ENCODE measurements at regions not wholly inside any gene's neighbourhood (a gene's known extent, or its start where the extent isn't known, plus 50 kb on each side); places are given as distances from the start of the nearest gene placed in this dataset.
A peak's percentile ranks its signal among the peaks of the same experiment; 100 is the strongest.

DNA sequence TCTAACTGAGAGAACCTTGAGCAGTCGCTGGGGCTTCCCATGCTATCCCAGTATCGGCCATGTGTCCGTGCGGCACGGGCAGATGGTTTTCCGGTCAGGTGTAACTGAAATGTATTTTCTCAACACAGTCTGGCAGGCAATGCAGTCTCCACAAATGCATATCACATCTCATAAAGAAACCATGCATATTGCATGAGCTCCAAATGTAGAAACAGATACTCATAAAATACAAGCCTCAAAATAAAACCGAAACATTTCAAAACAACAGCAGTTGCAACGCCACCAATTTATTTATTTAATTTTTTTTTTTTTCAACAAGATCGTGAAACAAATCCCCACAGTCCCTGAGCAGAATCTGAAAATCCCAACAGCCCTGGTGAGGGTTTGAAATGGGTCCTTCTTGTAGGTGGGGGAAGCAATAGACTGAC is 299.4 kb downstream of the LPIN1 start:
- no peak for DNase-seq (ENCODE audit: low spot score in 2 of 2)
- Mint-ChIP-seq H3K36me3 (no peaks in the 10 kb centered on the region), H3K27ac (peak overlapping the region; percentile 80)

DNA sequence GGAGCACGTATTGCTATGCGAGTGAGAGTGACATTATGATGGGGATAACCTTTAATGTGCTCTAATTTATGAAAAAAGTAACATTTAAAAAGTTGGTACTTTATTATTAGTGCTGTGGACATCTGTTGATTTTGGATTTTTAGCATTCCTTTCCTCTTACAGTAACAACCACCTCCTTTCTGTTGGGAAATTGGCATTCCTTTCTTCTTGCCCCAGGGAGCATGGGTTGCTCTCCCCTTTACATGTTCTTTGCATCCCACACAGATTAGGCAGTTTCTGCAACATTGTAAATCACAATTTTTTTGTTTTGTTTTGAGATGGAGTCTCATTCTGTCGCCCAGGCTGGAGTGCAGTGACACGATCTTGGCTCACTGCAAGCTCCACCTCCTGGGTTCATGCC is 300.2 kb downstream of the LPIN1 start:
- Mint-ChIP-seq H3K4me1 (peaks cover 69% of the 10 kb centered on the region), H3K4me3 (peak overlapping the region; percentile 43), H3K36me3 (no peaks in the 10 kb centered on the region), H3K27me3 (no peaks in the 10 kb centered on the region), H3K9me3 (no peaks in the 10 kb centered on the region), H3K27ac (peak overlapping the region; percentile 80)
- no peak for ATAC-seq (ENCODE audit: low read depth)
- DNase-seq (ENCODE audit: low spot score in 2 of 2) = no peak

More for the DNA sequence above, 299.4 kb downstream of the LPIN1 start:
- Mint-ChIP-seq H3K27me3 (no peaks in the 10 kb centered on the region), H3K9me3 (no peaks in the 10 kb centered on the region), H3K4me3 (peak overlapping the region; percentile 60), H3K4me1 (peaks cover 67% of the 10 kb centered on the region)
- ATAC-seq (ENCODE audit: low read depth) = no peak

DNA sequence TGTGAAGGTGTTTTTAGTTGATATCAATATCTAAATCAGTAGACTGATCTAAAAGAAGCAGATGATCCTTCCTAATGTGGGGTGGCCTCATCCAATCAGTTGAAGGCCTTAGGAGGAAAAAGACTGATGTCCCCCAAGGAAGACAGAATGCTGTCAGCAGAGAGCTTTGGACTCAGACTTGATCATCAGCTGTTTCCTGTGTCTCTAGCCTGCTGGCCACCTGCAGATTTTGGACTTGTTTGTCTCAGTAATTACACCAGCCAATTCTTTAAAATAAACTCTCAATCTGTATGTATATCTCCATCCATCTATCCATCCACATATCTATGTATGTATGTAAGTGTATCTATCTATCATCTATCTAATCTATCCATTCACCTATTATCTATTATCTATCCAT is 301.3 kb downstream of the LPIN1 start:
- Mint-ChIP-seq H3K27me3 (no peaks in the 10 kb centered on the region), H3K36me3 (no peaks in the 10 kb centered on the region), H3K4me3 (no peak overlapping the region), H3K9me3 (no peaks in the 10 kb centered on the region), H3K27ac (peak overlapping the region; percentile 80), H3K4me1 (peaks cover 64% of the 10 kb centered on the region)
- DNase-seq (ENCODE audit: low spot score in 2 of 2) (no peak), ATAC-seq (ENCODE audit: low read depth) (no peak)

DNA sequence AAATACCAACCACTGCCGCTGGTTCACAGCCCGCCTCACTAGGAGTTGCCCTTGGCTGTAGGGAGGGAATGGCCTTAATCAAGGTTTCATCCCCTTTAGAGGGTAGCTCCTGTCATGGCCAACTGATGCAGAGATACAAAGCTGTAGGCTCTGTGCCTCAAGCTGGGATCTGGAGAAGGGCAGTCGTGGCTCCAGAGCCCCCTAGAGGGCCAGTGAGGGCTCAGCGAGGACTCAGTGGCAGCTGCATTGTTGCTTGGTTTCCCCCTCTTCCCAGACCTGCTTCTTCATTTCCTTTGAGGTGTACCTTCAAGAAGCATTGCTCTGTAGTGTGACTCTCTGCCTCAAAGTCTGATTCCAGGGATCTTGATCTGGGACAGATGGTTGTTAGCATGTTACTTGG is 302.1 kb downstream of the LPIN1 start:
- DNase-seq (ENCODE audit: low spot score in 2 of 2) (no peak), ATAC-seq (ENCODE audit: low read depth) (no peak)
- Mint-ChIP-seq H3K27me3 (no peaks in the 10 kb centered on the region), H3K27ac (no peak overlapping the region), H3K4me3 (no peak overlapping the region), H3K36me3 (no peaks in the 10 kb centered on the region), H3K9me3 (peaks cover 2% of the 10 kb centered on the region), H3K4me1 (peaks cover 59% of the 10 kb centered on the region)

DNA sequence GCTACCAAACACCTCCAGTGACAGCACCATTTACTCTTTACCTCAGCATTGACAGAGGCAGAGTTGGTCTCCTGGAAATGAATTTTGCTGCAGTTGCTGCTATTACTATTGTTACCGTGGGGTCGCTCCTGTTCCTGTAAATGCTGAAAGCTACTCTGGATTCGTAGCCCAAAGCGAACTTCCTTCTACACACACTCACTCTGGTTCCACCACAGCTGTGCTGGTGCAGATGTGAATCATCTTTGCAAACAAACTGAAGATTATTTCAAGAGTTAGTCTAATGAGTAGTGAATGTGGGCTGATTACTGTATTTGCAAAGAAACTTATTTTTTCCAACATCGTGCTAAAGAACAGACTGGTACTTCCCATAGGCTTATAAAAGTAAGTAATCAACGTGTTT is 304.0 kb downstream of the LPIN1 start:
- peak overlapping the region; percentile 43 for H3K4me3 Mint-ChIP-seq
- peak in 1 of 2 donors; percentile 17 for DNase-seq (ENCODE audit: low spot score in 2 of 2)
- peak; percentile 89 for ATAC-seq (ENCODE audit: low read depth)

DNA sequence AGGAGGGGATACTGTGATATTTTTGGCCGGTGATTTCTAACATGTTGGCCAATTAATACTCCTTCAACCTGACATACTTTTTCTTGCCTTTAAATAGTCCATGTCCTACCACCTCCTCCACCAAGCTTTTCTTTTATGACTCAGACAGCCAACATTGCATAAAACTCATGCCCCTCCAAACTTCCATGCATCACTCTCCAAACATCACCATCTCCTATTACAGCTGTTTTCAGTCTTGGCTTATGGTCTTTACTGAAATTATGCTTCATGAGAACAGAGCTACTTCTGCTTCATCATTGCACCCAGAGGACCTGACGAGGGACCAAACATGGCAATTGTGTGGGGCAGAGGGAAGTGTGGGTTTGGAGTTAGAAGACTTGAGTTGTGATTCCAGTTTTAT is 305.4 kb downstream of the LPIN1 start:
- Mint-ChIP-seq H3K27ac (no peak overlapping the region), H3K9me3 (peaks cover 5% of the 10 kb centered on the region), H3K4me1 (peaks cover 50% of the 10 kb centered on the region), H3K27me3 (no peaks in the 10 kb centered on the region), H3K4me3 (no peak overlapping the region), H3K36me3 (peaks cover 3% of the 10 kb centered on the region)
- ATAC-seq (ENCODE audit: low read depth) (no peak), DNase-seq (ENCODE audit: low spot score in 2 of 2) (no peak)

More for the DNA sequence above, 304.0 kb downstream of the LPIN1 start:
- H3K27ac Mint-ChIP-seq = no peak overlapping the region
- peaks cover 5% of the 10 kb centered on the region for H3K9me3 Mint-ChIP-seq
- peaks cover 50% of the 10 kb centered on the region for H3K4me1 Mint-ChIP-seq
- peaks cover 3% of the 10 kb centered on the region for H3K36me3 Mint-ChIP-seq
- no peaks in the 10 kb centered on the region for H3K27me3 Mint-ChIP-seq

DNA sequence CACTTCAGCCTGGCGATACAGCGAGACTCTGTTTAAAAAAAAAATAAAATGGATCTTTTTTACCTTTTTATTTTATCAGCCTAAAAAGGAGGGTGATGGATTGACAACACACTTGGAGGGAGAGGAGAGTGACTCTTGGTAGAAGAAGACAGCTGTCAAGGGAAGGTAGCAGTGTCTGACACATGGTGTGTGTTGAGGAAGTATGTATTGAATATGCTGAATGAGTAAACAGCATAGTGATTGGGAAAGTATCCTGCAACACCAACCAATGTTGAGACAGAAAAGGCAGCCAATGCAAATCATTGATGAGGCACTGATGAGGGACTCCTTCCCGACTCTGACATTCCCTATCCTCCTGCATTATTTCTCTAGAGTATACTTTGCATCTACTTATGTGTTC is 306.4 kb downstream of the LPIN1 start:
- peaks cover 5% of the 10 kb centered on the region for H3K9me3 Mint-ChIP-seq
- peaks cover 50% of the 10 kb centered on the region for H3K4me1 Mint-ChIP-seq
- no peak for DNase-seq (ENCODE audit: low spot score in 2 of 2)
- H3K27me3 Mint-ChIP-seq = no peaks in the 10 kb centered on the region
- ATAC-seq (ENCODE audit: low read depth) = no peak
- H3K4me3 Mint-ChIP-seq = no peak overlapping the region
- H3K36me3 Mint-ChIP-seq = peaks cover 3% of the 10 kb centered on the region
- H3K27ac Mint-ChIP-seq = no peak overlapping the region

DNA sequence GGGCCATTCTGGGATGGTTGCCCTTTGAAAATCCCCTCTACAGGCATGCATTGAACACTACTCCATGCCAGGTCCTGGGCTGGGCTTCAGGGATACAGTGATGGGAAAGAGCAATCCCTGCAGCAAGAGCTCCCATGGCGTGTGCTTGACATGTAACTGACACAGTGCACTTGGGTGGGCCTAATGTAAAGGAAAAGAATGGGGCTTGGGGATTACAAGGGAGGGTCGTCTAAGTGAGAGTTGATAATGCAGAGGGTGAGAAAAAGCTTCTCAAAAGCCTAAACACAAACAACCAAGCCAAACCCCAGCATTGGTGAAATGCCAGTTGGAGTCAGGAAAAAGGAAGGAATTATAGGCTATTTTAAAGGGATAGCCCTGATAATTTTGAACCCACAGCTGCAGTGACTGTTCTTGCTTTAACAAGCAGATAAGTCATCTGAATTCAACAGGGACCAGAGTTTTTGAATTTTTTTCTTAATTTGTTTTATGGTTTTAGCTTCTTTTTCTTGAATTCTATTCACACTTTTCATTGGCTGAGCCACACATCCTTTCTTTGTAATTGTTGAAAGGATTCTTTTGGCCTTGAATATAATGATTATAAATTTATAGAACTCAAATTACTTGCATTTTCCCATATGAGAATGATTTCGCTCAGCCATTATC is 308.7 kb downstream of the LPIN1 start:
- peaks cover 55% of the 10 kb centered on the region for H3K4me1 Mint-ChIP-seq
- no peak for DNase-seq (ENCODE audit: low spot score in 2 of 2)
- no peaks in the 10 kb centered on the region for H3K27me3 Mint-ChIP-seq
- no peak for ATAC-seq (ENCODE audit: low read depth)
- no peak overlapping the region for H3K27ac Mint-ChIP-seq
- H3K36me3 Mint-ChIP-seq = peaks cover 3% of the 10 kb centered on the region
- no peak overlapping the region for H3K4me3 Mint-ChIP-seq
- peaks cover 5% of the 10 kb centered on the region for H3K9me3 Mint-ChIP-seq

DNA sequence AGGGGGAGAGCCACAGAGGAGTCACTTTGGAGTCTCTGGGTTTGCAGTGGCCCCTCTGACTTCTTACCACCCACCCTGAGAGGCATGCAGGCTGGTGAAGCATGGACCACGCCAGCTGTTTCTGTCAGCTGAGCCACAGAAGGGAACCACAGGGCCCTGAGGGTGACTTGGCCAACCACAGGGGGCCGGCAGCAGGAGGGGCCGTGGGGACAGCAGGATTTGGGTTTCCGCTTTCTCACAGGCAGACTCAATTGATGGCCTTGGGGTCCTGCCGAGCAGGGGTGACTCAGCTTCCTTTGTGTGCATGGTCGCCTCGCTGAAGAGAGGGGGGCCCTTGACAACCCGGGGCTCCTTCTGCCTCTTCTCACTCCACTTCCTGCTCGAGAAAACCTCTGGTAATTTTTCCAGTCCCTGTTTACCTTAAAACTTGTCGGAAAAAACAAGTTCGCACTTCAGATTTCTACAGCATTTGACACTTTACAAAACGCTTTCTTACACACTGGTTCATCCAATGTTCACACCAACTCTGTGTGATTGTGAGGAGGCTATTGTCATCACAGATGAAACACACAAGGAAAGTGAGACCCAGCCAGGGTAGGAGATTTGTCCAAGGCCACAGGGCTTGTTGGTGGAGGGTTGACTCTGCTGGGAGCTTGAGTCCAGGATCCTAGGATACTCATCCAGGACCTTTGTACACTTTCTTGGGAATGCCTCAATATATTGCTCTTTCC is 311.2 kb downstream of the LPIN1 start:
- Mint-ChIP-seq H3K4me1 (peaks cover 43% of the 10 kb centered on the region), H3K36me3 (peaks cover 3% of the 10 kb centered on the region), H3K27ac (no peak overlapping the region), H3K4me3 (peak overlapping the region; percentile 64), H3K9me3 (peaks cover 5% of the 10 kb centered on the region), H3K27me3 (no peaks in the 10 kb centered on the region)
- peak in 1 of 2 donors; percentile 25 for DNase-seq (ENCODE audit: low spot score in 2 of 2)
- peak; percentile 89 for ATAC-seq (ENCODE audit: low read depth)

DNA sequence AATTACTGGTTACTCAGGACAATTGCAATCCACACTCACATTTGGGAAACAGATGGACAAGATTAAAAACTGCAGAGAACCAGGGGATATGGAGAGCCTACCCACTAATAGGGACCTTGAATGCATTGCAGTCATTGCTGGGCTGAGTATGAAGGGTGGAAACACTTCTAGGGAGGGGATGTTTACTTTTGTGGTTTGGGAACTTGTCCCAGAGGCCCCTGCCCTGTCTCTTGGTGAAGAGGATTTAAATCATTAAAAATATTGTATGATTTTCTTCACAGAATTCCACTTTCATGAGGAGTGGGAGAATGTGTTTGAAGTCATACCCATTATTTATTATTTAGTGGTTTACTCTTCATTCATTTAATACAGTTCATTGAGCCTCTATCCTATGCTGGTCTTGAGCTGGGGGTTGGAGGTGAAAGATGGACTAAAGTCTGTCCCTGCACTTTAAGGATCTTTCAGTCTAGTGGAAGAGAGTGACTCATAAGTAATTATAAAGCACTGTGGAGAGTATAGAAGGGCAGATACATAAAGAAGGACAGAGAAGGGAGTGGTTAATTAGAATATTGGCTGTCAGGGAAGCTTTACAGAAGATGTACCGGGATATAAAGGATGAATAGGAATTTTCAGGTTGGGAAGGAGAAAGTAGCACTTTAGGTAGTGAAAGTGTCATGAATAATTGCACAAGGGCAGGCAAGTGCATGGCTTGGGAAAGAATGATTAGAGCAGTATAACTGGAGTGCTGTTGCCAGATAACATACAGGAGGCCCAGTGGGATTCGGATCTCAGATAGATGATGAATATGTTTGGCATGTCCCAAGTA is 313.4 kb downstream of the LPIN1 start:
- DNase-seq (ENCODE audit: low spot score in 2 of 2) (no peak), ATAC-seq (ENCODE audit: low read depth) (no peak)
- Mint-ChIP-seq H3K9me3 (peaks cover 2% of the 10 kb centered on the region), H3K27ac (no peak overlapping the region), H3K4me3 (no peak overlapping the region), H3K36me3 (peaks cover 2% of the 10 kb centered on the region), H3K27me3 (no peaks in the 10 kb centered on the region), H3K4me1 (peaks cover 37% of the 10 kb centered on the region)

DNA sequence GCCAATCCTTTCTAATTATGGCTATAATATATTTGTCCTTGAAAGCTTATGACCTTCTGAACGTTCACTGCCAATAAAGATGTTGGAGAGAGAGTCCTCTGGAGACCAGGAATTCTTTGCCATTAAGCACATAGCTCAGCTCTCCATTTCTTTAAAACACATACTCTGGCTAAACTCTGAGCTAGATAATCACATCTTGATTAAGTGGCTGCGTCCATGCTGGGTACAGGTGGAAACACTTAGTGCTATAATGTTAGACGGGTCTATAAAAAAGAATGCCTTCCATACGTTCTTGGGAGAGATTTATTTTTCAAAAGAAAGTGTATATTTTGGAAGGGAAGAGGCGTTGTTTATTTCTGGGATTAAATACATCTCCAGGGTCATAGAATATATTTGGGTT is 314.5 kb downstream of the LPIN1 start:
- H3K4me3 Mint-ChIP-seq = no peak overlapping the region
- H3K9me3 Mint-ChIP-seq = peaks cover 2% of the 10 kb centered on the region
- DNase-seq (ENCODE audit: low spot score in 2 of 2) (no peak), ATAC-seq (ENCODE audit: low read depth) (no peak)
- peaks cover 2% of the 10 kb centered on the region for H3K36me3 Mint-ChIP-seq
- no peaks in the 10 kb centered on the region for H3K27me3 Mint-ChIP-seq
- peaks cover 33% of the 10 kb centered on the region for H3K4me1 Mint-ChIP-seq
- no peak overlapping the region for H3K27ac Mint-ChIP-seq

DNA sequence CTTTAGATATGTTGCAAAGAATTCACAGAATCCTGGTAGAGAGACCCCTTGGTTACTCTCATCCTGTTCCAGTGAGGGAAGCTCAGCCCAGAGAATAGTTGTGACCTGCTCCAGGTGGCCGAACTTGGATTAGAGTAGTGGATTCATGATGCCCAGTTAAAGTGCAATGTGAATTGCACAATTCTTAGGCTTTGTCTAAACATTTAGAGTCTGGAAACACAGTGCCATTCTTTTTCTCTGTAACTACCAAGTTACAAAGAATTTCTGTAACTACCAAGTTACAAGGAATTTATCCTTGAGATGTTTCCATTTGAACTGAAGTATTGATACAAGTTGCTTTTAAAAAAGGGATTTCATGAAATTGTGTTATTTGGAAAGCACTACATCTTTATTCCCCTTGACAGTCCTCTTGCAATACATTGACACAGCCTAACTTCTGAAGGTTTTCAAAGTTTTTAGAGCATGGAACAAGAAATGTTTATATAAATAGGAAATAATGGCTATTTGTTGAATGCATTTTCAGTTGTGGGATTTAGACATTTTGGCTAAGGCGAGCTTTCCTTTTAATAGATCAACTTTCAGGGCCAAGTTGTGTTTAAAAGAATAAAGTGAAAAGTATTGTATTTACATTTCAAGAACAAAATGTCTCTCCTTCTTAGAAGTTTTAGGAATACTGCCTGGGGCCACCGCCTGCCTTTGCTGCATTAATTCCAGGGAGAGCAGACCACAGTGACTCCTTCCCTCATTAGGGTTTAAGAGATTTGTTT is 315.0 kb downstream of the LPIN1 start:
- ATAC-seq (ENCODE audit: low read depth) = no peak
- Mint-ChIP-seq H3K27ac (no peak overlapping the region), H3K27me3 (no peaks in the 10 kb centered on the region), H3K9me3 (peaks cover 2% of the 10 kb centered on the region), H3K4me1 (peaks cover 31% of the 10 kb centered on the region), H3K36me3 (peaks cover 2% of the 10 kb centered on the region), H3K4me3 (no peak overlapping the region)
- no peak for DNase-seq (ENCODE audit: low spot score in 2 of 2)

DNA sequence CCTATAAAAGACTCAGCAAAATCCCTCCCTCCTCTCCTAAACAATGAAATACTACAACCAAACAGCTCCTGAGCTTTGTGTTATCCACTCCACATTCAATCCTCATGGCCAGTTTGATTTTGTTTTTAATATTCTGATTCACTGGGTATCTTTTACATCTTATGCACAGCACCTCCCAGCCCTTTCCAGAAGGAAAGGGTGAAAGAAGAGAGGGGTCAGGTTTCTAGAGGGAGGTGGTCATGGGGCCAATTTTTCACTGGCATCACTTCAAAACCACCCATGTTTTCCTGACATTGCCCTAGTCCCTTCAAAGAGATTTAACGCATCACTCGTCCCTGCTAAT is 315.6 kb downstream of the LPIN1 start:
- Mint-ChIP-seq H3K4me1 (peaks cover 30% of the 10 kb centered on the region), H3K36me3 (peaks cover 2% of the 10 kb centered on the region)

More for the DNA sequence above, 315.6 kb downstream of the LPIN1 start:
- no peak for ATAC-seq (ENCODE audit: low read depth)
- Mint-ChIP-seq H3K27ac (no peak overlapping the region), H3K9me3 (peaks cover 2% of the 10 kb centered on the region), H3K27me3 (no peaks in the 10 kb centered on the region), H3K4me3 (no peak overlapping the region)
- DNase-seq (ENCODE audit: low spot score in 2 of 2) = no peak
